Retinal pigment epithelial cell (primary cell): ENCODE measurements at regions not wholly inside any gene's neighbourhood (a gene's known extent, or its start where the extent isn't known, plus 50 kb on each side); places are given as distances from the start of the nearest gene placed in this dataset.

ENCODE experiments used
- DNase-seq: peaks from one replicate; pipeline ENCODE4 v3.0.0-alpha.2; 2010; ENCODE audit warnings: low read depth
- H3K4me3 ChIP-seq: 2 replicates; pipeline ENCODE4 v1.5.1; 2011; ENCODE audit warnings: mild to moderate bottlenecking, low read length, control low read depth, moderate library complexity
- CTCF ChIP-seq: conservative IDR thresholded peaks from 2 replicates; pipeline ENCODE4 v1.5.1; 2011; ENCODE audit warnings: low read depth, low read length, control low read depth, inconsistent platforms

- DNase-seq = no peak
- no peak overlapping the region for H3K4me3 ChIP-seq
- TF ChIP-seq CTCF = no peak
Measured at GRCh38 chr9:712643-713042, 128.9 kb upstream of the DMRT1 start.

GRCh38 chr9:713091-713490, 128.4 kb upstream of the DMRT1 start:
- no peak for TF ChIP-seq CTCF
- H3K4me3 ChIP-seq = no peak overlapping the region
- DNase-seq = no peak

GRCh38 chr9:714675-715074, 126.8 kb upstream of the DMRT1 start:
- H3K4me3 ChIP-seq = no peak overlapping the region
- no peak for DNase-seq
- TF ChIP-seq CTCF = no peak

GRCh38 chr9:715300-715699, 126.2 kb upstream of the DMRT1 start:
- DNase-seq = no peak
- H3K4me3 ChIP-seq = no peak overlapping the region
- no peak for TF ChIP-seq CTCF

- TF ChIP-seq CTCF = no peak
- no peak overlapping the region for H3K4me3 ChIP-seq
- no peak for DNase-seq
Measured at GRCh38 chr9:715743-716400, 125.6 kb upstream of the DMRT1 start.

GRCh38 chr9:717722-718121, 123.8 kb upstream of the DMRT1 start:
- H3K4me3 ChIP-seq = no peak overlapping the region
- TF ChIP-seq CTCF = no peak
- DNase-seq = no peak

GRCh38 chr9:720239-720881, 121.1 kb upstream of the DMRT1 start:
- H3K4me3 ChIP-seq = no peak overlapping the region
- no peak for DNase-seq
- TF ChIP-seq CTCF = no peak
